Esophagus muscularis mucosa (tissue), 4 donors: ENCODE measurements at regions not wholly inside any gene's neighbourhood (a gene's known extent, or its start where the extent isn't known, plus 50 kb on each side); places are given as distances from the start of the nearest gene placed in this dataset.

ENCODE experiments used
- EP300 ChIP-seq: sonication (generic); formaldehyde crosslinking; IDR thresholded peaks from one replicate; pipeline ENCODE4 v1.6.1; 2017; ENCODE audit warnings: antibody characterized with exemption
- POLR2AphosphoS5 ChIP-seq, 2 donors: sonication (generic); formaldehyde crosslinking; IDR thresholded peaks; one replicate each; pipeline ENCODE4 v1.6.1; 2017; ENCODE audit warnings: antibody characterized with exemption in 2 of 2
- TF ChIP-seq, protein P1 (sequence below), 3 experiments: fragments of 200-600 bp in 2 of 3; fragments of 450-650 bp in 1 of 3; sonication (generic) in 2 of 3; IDR thresholded peaks; one replicate each; pipeline ENCODE4 v1.5.1; 2017 to 2019; ENCODE audit warnings: antibody characterized with exemption in 3 of 3, mild to moderate bottlenecking in 2 of 3, moderate library complexity in 1 of 3

DNA sequence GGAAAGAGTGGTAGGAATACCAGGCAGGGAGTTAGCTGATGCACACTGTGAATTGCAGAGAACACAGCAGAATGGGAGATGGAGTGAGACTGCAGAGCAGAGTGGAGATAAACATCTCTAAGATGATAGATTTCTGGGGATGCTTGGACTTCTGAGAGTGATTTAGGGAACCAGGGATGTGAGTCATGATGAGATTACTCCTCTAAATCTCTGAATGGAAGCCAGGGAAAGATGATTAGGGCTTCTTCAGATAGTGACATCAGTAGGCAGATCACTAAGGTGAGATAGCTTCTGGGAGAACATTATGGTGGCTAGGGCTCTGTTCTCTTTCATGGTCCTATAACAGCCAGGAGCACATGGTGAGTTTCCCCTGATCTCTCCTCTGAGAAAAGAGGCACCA, 501.5 kb upstream of the USP15 start:
- TF ChIP-seq, protein P1, sequence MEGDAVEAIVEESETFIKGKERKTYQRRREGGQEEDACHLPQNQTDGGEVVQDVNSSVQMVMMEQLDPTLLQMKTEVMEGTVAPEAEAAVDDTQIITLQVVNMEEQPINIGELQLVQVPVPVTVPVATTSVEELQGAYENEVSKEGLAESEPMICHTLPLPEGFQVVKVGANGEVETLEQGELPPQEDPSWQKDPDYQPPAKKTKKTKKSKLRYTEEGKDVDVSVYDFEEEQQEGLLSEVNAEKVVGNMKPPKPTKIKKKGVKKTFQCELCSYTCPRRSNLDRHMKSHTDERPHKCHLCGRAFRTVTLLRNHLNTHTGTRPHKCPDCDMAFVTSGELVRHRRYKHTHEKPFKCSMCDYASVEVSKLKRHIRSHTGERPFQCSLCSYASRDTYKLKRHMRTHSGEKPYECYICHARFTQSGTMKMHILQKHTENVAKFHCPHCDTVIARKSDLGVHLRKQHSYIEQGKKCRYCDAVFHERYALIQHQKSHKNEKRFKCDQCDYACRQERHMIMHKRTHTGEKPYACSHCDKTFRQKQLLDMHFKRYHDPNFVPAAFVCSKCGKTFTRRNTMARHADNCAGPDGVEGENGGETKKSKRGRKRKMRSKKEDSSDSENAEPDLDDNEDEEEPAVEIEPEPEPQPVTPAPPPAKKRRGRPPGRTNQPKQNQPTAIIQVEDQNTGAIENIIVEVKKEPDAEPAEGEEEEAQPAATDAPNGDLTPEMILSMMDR (IDR thresholded peaks at IDR 0.05), result no peak
- TF ChIP-seq EP300, result no peak
- TF ChIP-seq POLR2AphosphoS5 (IDR thresholded peaks at IDR 0.05), result no peak
